Femur (tissue), 1 donor: ENCODE measurements at regions not wholly inside any gene's neighbourhood (a gene's known extent, or its start where the extent isn't known, plus 50 kb on each side); places are given as distances from the start of the nearest gene placed in this dataset.
"Not testable (repeated sequence)": the region's sequence is repeated elsewhere in the genome, so short reads cannot be mapped to it uniquely, and the experiment has no call there.

Experiments
- DNase-seq: peaks from one replicate; pipeline ENCODE4 v3.0.0-alpha.2; 2017

GRCh38 chr21:27796106-27796505 is 829.2 kb upstream of the ADAMTS5 start:
- no peak for DNase-seq

- DNase-seq: no peak
Measured at GRCh38 chr21:27795418-27795817, 828.5 kb upstream of the ADAMTS5 start.

GRCh38 chr21:27793901-27794300 is 827.0 kb upstream of the ADAMTS5 start:
- DNase-seq: no peak

- no peak for DNase-seq
Measured at GRCh38 chr21:27787046-27787445, 820.2 kb upstream of the ADAMTS5 start.

GRCh38 chr21:27779606-27780005 is 812.7 kb upstream of the ADAMTS5 start:
- no peak for DNase-seq

GRCh38 chr21:27776925-27777553 is 810.2 kb upstream of the ADAMTS5 start:
- no peak for DNase-seq

- no peak for DNase-seq
Measured at GRCh38 chr21:27772816-27773215, 805.9 kb upstream of the ADAMTS5 start.

GRCh38 chr21:27771938-27772483 is 805.1 kb upstream of the ADAMTS5 start:
- DNase-seq: no peak

GRCh38 chr21:27769763-27770162 is 802.9 kb upstream of the ADAMTS5 start:
- DNase-seq: no peak

- not testable (repeated sequence) for DNase-seq
Measured at GRCh38 chr21:27768046-27768637, 801.3 kb upstream of the ADAMTS5 start.

- DNase-seq: no peak
Measured at GRCh38 chr21:27764056-27764455, 797.2 kb upstream of the ADAMTS5 start.

GRCh38 chr21:27761623-27762022 is 794.7 kb upstream of the ADAMTS5 start:
- DNase-seq: no peak

GRCh38 chr21:27759820-27760219 is 792.9 kb upstream of the ADAMTS5 start:
- no peak for DNase-seq

GRCh38 chr21:27759091-27759659 is 792.3 kb upstream of the ADAMTS5 start:
- no peak for DNase-seq

GRCh38 chr21:27756191-27756590 is 789.3 kb upstream of the ADAMTS5 start:
- no peak for DNase-seq

- no peak for DNase-seq
Measured at GRCh38 chr21:27743971-27744564, 777.2 kb upstream of the ADAMTS5 start.

GRCh38 chr21:27741736-27742135 is 774.8 kb upstream of the ADAMTS5 start:
- DNase-seq: no peak

- DNase-seq: no peak
Measured at GRCh38 chr21:27740084-27740483, 773.2 kb upstream of the ADAMTS5 start.

GRCh38 chr21:27739187-27739586 is 772.3 kb upstream of the ADAMTS5 start:
- DNase-seq: no peak

GRCh38 chr21:27735699-27736098 is 768.8 kb upstream of the ADAMTS5 start:
- no peak for DNase-seq

GRCh38 chr21:27734146-27734545 is 767.3 kb upstream of the ADAMTS5 start:
- no peak for DNase-seq

- peak; percentile 26 for DNase-seq
Measured at GRCh38 chr21:27725916-27726315, 759.0 kb upstream of the ADAMTS5 start.

- DNase-seq: no peak
Measured at GRCh38 chr21:27722095-27722494, 755.2 kb upstream of the ADAMTS5 start.

GRCh38 chr21:27721675-27722074 is 754.8 kb upstream of the ADAMTS5 start:
- DNase-seq: no peak
